ENCODE measurements at regions not wholly inside any gene's neighbourhood (a gene's known extent, or its start where the extent isn't known, plus 50 kb on each side); places are given as distances from the start of the nearest gene placed in this dataset.

DNA sequence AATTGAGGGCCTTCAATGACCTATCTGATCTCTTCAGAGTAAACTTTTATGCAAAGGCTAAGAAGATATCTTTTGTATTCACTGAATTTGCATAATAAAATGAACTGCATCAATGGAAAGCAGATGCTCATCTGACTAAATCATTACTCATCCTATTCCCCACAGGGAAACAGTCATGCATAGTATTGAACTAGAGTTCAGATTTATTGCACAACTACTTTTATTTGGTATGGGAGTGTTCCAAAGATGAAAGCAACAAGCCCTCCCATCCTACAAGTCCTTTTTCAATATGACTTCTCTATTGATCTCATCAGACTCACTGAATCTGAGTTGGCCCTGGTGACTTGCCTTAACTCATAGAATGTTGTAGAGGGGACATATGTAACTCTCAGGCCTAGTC lies 159.8 kb downstream of the KITLG start:
- no peak overlapping the region for H2AFZ ChIP-seq (ENCODE audit: low read length)
- H3K4me2 ChIP-seq (ENCODE audit: low read depth, low read length): no peak overlapping the region
- no peak for DNase-seq (ENCODE audit: low spot score)
- no peak for ATAC-seq
- H3K36me3 ChIP-seq (replicated peaks in 1 of 2; ENCODE audit: control insufficient read depth in 1 of 2, insufficient read depth in 2 of 2, low read length in 2 of 2): no peaks in the 10 kb centered on the region
- H3K4me1 ChIP-seq (ENCODE audit: insufficient read depth, low read length): peaks cover 9% of the 10 kb centered on the region; the same call in 1 of the 2 replicates
- no peaks in the 10 kb centered on the region for H3K27me3 ChIP-seq (ENCODE audit: control insufficient read depth in 1 of 2, insufficient read depth in 2 of 2, low read length in 2 of 2)
- H4K20me1 ChIP-seq (ENCODE audit: insufficient read depth, low read length): no peaks in the 10 kb centered on the region
- intact Hi-C loops (cut with micrococcal nuclease; ENCODE audit: unreplicated experiment) (no loop called here), in situ Hi-C loops (cut with HindIII; ENCODE audit: extremely low pct_ligation_motif_present, low pct_unique_long_range_greater_than_20kb) (no loop called here)
- FAIRE-seq: no peak
- ChIA-PET POLR2A (no interaction called here), CTCF (ENCODE audit: low intra/inter-chr PET ratio, low total read pairs) (no interaction called here)
- no peaks in the 10 kb centered on the region for H3K9me3 ChIP-seq (ENCODE audit: low read length)
- no TSS peak for BruUV-seq (replicated peaks)
- no peak overlapping the region for H3K27ac ChIP-seq (ENCODE audit: extremely low read length, insufficient read depth, low read length)
- no peaks in the 10 kb centered on the region for H3K79me2 ChIP-seq (ENCODE audit: insufficient read depth, low read length)
- peak; percentile 21; the same call in 1 of the 2 replicates for TF ChIP-seq CEBPB (IDR thresholded peaks at IDR 0.05; ENCODE audit: borderline replicate concordance, low read depth, low read length)
- TF ChIP-seq, protein P1, sequence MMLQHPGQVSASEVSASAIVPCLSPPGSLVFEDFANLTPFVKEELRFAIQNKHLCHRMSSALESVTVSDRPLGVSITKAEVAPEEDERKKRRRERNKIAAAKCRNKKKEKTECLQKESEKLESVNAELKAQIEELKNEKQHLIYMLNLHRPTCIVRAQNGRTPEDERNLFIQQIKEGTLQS (CRISPR knock-in tag; IDR thresholded peaks at IDR 0.05): no peak
- TF ChIP-seq, protein P2, sequence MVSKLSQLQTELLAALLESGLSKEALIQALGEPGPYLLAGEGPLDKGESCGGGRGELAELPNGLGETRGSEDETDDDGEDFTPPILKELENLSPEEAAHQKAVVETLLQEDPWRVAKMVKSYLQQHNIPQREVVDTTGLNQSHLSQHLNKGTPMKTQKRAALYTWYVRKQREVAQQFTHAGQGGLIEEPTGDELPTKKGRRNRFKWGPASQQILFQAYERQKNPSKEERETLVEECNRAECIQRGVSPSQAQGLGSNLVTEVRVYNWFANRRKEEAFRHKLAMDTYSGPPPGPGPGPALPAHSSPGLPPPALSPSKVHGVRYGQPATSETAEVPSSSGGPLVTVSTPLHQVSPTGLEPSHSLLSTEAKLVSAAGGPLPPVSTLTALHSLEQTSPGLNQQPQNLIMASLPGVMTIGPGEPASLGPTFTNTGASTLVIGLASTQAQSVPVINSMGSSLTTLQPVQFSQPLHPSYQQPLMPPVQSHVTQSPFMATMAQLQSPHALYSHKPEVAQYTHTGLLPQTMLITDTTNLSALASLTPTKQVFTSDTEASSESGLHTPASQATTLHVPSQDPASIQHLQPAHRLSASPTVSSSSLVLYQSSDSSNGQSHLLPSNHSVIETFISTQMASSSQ (IDR thresholded peaks at IDR 0.05; ENCODE audit: low read depth): no peak
- TF ChIP-seq, protein P2 (CRISPR knock-in tag; IDR thresholded peaks at IDR 0.05; ENCODE audit: borderline replicate concordance): no peak
- H3K4me3 ChIP-seq (replicated peaks in 1 of 3; ENCODE audit: insufficient read depth in 1 of 3, low read depth in 2 of 3, low read length in 3 of 3): no peak overlapping the region
- no peak overlapping the region for H3K9ac ChIP-seq (ENCODE audit: insufficient read depth, low read depth, low read length)
